ENCODE measurements at regions not wholly inside any gene's neighbourhood (a gene's known extent, or its start where the extent isn't known, plus 50 kb on each side); places are given as distances from the start of the nearest gene placed in this dataset.

DNA sequence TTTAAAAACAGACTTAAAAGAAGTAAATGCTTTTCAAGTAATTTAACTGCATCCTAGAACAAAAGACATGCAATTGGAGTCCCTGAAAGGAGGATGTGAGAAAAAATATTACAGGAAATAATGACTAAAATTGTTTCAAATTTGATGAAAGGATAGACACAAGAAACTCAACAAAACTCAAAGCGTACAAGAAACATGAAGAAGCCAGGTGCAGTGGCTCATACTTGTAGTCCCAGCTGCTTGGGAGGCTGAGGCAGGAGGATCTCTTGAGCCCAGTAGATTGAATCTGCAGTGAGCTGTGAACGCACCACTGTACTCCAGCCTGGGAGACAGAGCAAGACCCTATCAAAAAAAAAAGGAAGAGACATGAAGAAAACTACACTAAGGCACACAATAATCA is 118.1 kb upstream of the SLC39A10 start:
- Histone ChIP-seq H3K23me2 (ENCODE audit: low read depth, low read length) (no peaks in the 10 kb centered on the region), H3K4ac (replicated peaks; ENCODE audit: insufficient read length, low read depth, low read length) (no peak overlapping the region), H2AK5ac (ENCODE audit: low read depth, low read length) (no peak overlapping the region), H2BK20ac (ENCODE audit: low read length) (no peak overlapping the region), H2BK15ac (ENCODE audit: low read length) (no peak overlapping the region), H3K9ac (replicated peaks in 1 of 4; ENCODE audit: extremely low read depth in 1 of 4, low read depth in 3 of 4, low read length in 3 of 4) (no peak overlapping the region), H3K79me2 (ENCODE audit: control insufficient read depth in 1 of 2, insufficient read depth in 2 of 2, low read length in 2 of 2) (no peaks in the 10 kb centered on the region), H2BK120ac (replicated peaks; ENCODE audit: low read depth, low read length) (no peak overlapping the region), H3K4me2 (ENCODE audit: insufficient read depth in 1 of 2, low read depth in 2 of 2, low read length in 2 of 2) (no peak overlapping the region), H3K23ac (ENCODE audit: insufficient read length) (no peak overlapping the region), H3K27me3 (replicated peaks in 1 of 4; ENCODE audit: control insufficient read depth in 3 of 4, extremely low read depth in 1 of 4, insufficient read depth in 3 of 4, low read length in 3 of 4) (no peaks in the 10 kb centered on the region), H3K18ac (ENCODE audit: extremely low read depth, low read length) (no peak overlapping the region), H3K79me1 (ENCODE audit: low read depth, low read length) (no peaks in the 10 kb centered on the region), H4K91ac (replicated peaks; ENCODE audit: insufficient read length, low read length) (no peak overlapping the region), H3K14ac (ENCODE audit: insufficient read length) (no peak overlapping the region), H2BK5ac (ENCODE audit: low read depth, low read length) (no peak overlapping the region), H2AFZ (ENCODE audit: low read length) (no peak overlapping the region), H4K5ac (ENCODE audit: insufficient read length, low read depth, low read length) (no peak overlapping the region), H4K20me1 (replicated peaks in 1 of 2; ENCODE audit: control insufficient read depth in 1 of 2, insufficient read depth in 2 of 2, low read length in 2 of 2) (no peaks in the 10 kb centered on the region), H3K4me1 (replicated peaks in 1 of 4; ENCODE audit: control insufficient read depth in 3 of 4, insufficient read depth in 4 of 4, low read length in 3 of 4) (peaks cover 0 to 7% (median 0%) of the 10 kb centered on the region in 4 experiments; a peak in 2 of 7 replicates), H2BK12ac (ENCODE audit: low read depth, low read length) (no peak overlapping the region), H3K36me3 (ENCODE audit: control insufficient read depth in 2 of 4, insufficient read depth in 4 of 4, low read length in 3 of 4) (no peaks in the 10 kb centered on the region), H3K56ac (replicated peaks; ENCODE audit: insufficient read length, low read depth, low read length) (no peak overlapping the region), H3K27ac (ENCODE audit: low read depth, low read length) (no peak overlapping the region), H4K8ac (ENCODE audit: extremely low read depth, insufficient read depth, low read length) (no peak overlapping the region), H3K4me3 (ENCODE audit: extremely low read depth in 1 of 4, insufficient read depth in 2 of 4, low read depth in 3 of 4, low read length in 4 of 4) (no peak overlapping the region), H3K9me3 (ENCODE audit: insufficient read depth in 2 of 2, low read depth in 1 of 2, low read length in 1 of 2) (no peaks in the 10 kb centered on the region)
- ChIA-PET CTCF (ENCODE audit: partially characterized antibody) (interaction anchor here (0.6 to 1.1 kb wide), 4 partner anchors 18 to 1292 kb away, joined by 3 to 4 read pairs (median 4); no protein-coding TSS in a partner anchor), POLR2A (ENCODE audit: partially characterized antibody) (interaction anchor here (0.5 to 1.1 kb wide), 2 partner anchors 63 to 118 kb away, joined by 3 to 4 read pairs; partner anchors contain the start of gene SLC39A10)
- FAIRE-seq = no peak
- no peak for DNase-seq (ENCODE audit: low read depth in 1 of 2, low spot score in 2 of 2)
- WGBS, 2 experiments (ENCODE audit: extremely low coverage in 1 of 2, insufficient coverage in 1 of 2, insufficient read length in 1 of 2, insufficient replicate concordance in 2 of 2, low coverage in 1 of 2, low lambda C conversion rate in 2 of 2, missing lambda C conversion rate in 1 of 2) = 91% methylated on average over 2 of the region's 2 CpGs; no CpG with 5 or more reads in 1 of the 2 experiments
- TF ChIP-seq TEAD4 (IDR thresholded peaks at IDR 0.05; ENCODE audit: low read depth, low read length) = no peak
- TF ChIP-seq, protein P1, sequence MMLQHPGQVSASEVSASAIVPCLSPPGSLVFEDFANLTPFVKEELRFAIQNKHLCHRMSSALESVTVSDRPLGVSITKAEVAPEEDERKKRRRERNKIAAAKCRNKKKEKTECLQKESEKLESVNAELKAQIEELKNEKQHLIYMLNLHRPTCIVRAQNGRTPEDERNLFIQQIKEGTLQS (IDR thresholded peaks at IDR 0.05; ENCODE audit: insufficient read depth, low read depth, low read length) = no peak
- TF ChIP-seq RAD21 (IDR thresholded peaks at IDR 0.05 in 1 of 2, conservative IDR thresholded peaks at IDR 0.05 in 1 of 2; ENCODE audit: low read depth in 2 of 2, low read length in 2 of 2) = no peak
- no peak for TF ChIP-seq SP1 (IDR thresholded peaks at IDR 0.05; ENCODE audit: low read depth, low read length)
- TF ChIP-seq TAF7 (optimal IDR thresholded peaks at IDR 0.05; ENCODE audit: borderline replicate concordance, low read depth, low read length) = no peak
- TF ChIP-seq FOSL1 (IDR thresholded peaks at IDR 0.05; ENCODE audit: insufficient read depth, low read depth, low read length) = no peak
- no peak for TF ChIP-seq CBX8 (IDR thresholded peaks at IDR 0.05; ENCODE audit: borderline replicate concordance, low read depth, low read length)
- TF ChIP-seq HDAC2 (IDR thresholded peaks at IDR 0.05; ENCODE audit: borderline replicate concordance in 1 of 2, low read depth in 2 of 2, low read length in 2 of 2) = no peak
- no peak for TF ChIP-seq EP300 (IDR thresholded peaks at IDR 0.05; ENCODE audit: borderline replicate concordance in 1 of 2, low read depth in 2 of 2, low read length in 2 of 2)
- no peak for TF ChIP-seq CBX5 (IDR thresholded peaks at IDR 0.05; ENCODE audit: low read depth, low read length)
- TF ChIP-seq SIX5 (IDR thresholded peaks at IDR 0.05; ENCODE audit: low read depth, low read length) = no peak
